Ovary (tissue), 3 donors: ENCODE measurements at regions not wholly inside any gene's neighbourhood (a gene's known extent, or its start where the extent isn't known, plus 50 kb on each side); places are given as distances from the start of the nearest gene placed in this dataset.

ENCODE experiments used
- POLR2A ChIP-seq: fragments of 450-650 bp; IDR thresholded peaks from one replicate; pipeline ENCODE4 v1.6.1; 2017; ENCODE audit warnings: antibody characterized with exemption, mild to moderate bottlenecking, moderate library complexity
- TF ChIP-seq, protein P1 (sequence below), 3 donors: fragments of 450-650 bp in 2 of 3; fragments of 200-600 bp in 1 of 3; IDR thresholded peaks; one replicate each; pipeline versions ENCODE4 v1.5.1 to v1.8.0; 2016 to 2022; ENCODE audit warnings: antibody characterized with exemption in 3 of 3, mild to moderate bottlenecking in 1 of 3
- donor health status: DM: no; HTN: no; CAD: no.

DNA sequence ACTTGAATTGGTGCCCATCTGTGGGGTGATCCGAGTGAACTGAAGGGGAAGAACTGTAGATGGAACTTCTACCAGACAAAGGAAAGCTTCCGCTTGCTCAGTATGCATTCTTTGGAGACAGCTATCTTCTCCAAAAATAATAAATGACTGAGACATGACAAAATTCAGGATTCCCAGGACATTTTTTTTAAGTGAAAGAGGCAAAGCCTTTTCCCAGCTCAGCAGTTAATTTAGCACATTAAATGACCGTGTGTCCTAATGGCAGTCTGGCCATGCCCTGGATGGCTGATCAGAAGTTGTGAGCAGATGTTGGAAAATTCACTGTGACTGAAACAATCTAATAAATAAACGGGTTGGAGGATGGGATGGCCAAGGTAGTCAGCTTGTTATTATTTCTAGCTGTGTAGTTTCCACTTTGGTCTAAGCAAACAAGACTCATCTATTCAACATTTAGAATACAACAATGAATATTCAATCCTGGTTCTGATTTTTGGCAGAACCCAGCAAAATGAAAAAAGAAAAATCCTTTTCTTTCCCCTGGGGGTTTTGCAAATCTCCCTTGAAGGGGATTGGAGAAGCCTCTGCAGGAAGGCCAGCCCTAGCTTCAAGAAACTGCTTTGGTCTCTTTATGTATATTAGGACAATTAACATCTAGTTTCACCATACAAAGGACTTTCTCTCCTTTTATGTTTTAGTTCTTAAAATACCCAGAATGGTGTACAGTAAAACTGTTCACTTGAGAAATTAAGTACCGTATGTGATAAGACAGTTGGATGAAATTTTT, 540.9 kb upstream of the MDFIC2 start:
- TF ChIP-seq, protein P1, sequence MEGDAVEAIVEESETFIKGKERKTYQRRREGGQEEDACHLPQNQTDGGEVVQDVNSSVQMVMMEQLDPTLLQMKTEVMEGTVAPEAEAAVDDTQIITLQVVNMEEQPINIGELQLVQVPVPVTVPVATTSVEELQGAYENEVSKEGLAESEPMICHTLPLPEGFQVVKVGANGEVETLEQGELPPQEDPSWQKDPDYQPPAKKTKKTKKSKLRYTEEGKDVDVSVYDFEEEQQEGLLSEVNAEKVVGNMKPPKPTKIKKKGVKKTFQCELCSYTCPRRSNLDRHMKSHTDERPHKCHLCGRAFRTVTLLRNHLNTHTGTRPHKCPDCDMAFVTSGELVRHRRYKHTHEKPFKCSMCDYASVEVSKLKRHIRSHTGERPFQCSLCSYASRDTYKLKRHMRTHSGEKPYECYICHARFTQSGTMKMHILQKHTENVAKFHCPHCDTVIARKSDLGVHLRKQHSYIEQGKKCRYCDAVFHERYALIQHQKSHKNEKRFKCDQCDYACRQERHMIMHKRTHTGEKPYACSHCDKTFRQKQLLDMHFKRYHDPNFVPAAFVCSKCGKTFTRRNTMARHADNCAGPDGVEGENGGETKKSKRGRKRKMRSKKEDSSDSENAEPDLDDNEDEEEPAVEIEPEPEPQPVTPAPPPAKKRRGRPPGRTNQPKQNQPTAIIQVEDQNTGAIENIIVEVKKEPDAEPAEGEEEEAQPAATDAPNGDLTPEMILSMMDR (IDR thresholded peaks at IDR 0.05) = no peak
- no peak for TF ChIP-seq POLR2A
